ENCODE measurements at regions not wholly inside any gene's neighbourhood (a gene's known extent, or its start where the extent isn't known, plus 50 kb on each side); places are given as distances from the start of the nearest gene placed in this dataset.

DNA sequence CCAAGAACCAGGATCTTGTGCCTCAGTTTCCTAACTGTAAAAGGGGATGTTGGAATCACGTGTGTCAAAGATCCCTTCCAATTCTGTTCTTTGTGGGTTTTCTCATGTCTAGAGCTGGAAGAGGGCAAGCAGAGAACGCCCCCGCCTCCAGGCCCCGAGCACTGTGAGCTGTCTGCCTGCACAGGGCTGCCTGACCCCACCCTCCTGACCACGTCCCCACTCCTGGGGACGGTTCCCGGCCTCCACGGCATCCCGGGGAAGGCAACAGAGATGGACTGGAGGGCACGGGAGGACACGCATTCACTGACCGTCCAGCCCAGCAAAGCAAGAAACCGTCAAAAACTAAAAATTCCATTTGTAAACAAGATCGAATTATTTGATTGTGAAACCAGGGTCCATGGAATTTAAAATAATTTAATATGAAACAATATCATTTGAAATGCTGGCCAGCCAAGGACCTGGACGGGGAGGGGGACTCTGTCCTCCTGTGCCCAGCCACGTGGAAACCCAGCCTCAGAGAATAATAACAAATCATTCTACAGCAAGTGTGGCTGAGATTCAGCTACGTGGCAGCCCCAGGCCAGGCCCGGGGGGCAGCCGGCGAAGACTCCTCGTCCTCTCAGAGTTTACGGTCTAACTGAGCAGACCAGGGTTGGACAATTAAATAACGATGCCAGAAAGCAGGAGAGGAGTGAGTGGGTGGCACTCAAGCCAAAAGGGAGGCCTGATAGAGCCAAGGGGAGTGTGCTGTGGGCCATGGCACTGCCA lies 87.3 kb upstream of the DIO3 start:
- POLR2A ChIA-PET, result no interaction called here

More for the DNA sequence above, 87.3 kb upstream of the DIO3 start:
- CTCF ChIA-PET (ENCODE audit: low intra/inter-chr PET ratio, low total read pairs), result no interaction called here
- Histone ChIP-seq H3K27me3 (ENCODE audit: control insufficient read depth in 1 of 2, insufficient read depth in 2 of 2, low read length in 2 of 2) (peaks cover 1 to 11% of the 10 kb centered on the region in 2 experiments; a peak in 4 of 5 replicates), H3K4me2 (ENCODE audit: low read depth, low read length) (no peak overlapping the region), H3K9ac (ENCODE audit: insufficient read depth, low read depth, low read length) (no peak overlapping the region), H3K4me3 (replicated peaks in 1 of 3; ENCODE audit: insufficient read depth in 1 of 3, low read depth in 2 of 3, low read length in 3 of 3) (no peak overlapping the region), H3K4me1 (ENCODE audit: insufficient read depth, low read length) (peaks cover 26% of the 10 kb centered on the region), H3K36me3 (replicated peaks in 1 of 2; ENCODE audit: control insufficient read depth in 1 of 2, insufficient read depth in 2 of 2, low read length in 2 of 2) (no peaks in the 10 kb centered on the region), H4K20me1 (ENCODE audit: insufficient read depth, low read length) (no peaks in the 10 kb centered on the region), H3K27ac (ENCODE audit: extremely low read length, insufficient read depth, low read length) (no peak overlapping the region), H2AFZ (ENCODE audit: low read length) (no peak overlapping the region), H3K9me3 (ENCODE audit: low read length) (no peaks in the 10 kb centered on the region), H3K79me2 (ENCODE audit: insufficient read depth, low read length) (no peaks in the 10 kb centered on the region)
- no peak for FAIRE-seq
- intact Hi-C loops (cut with micrococcal nuclease; ENCODE audit: unreplicated experiment), result no loop called here
- BruUV-seq (replicated peaks), result no TSS peak
- no peak for DNase-seq (ENCODE audit: low spot score)
- WGBS (ENCODE audit: low lambda C conversion rate), result 53% methylated on average over 17 of the region's 23 CpGs
- no peak for ATAC-seq
- in situ Hi-C loops (cut with HindIII; ENCODE audit: extremely low pct_ligation_motif_present, low pct_unique_long_range_greater_than_20kb), result no loop called here
- TF ChIP-seq BORCS8-MEF2B (CRISPR knock-in tag; IDR thresholded peaks at IDR 0.05), result no peak
- no peak for TF ChIP-seq RFX3 (CRISPR knock-in tag; IDR thresholded peaks at IDR 0.05)
- TF ChIP-seq ZNF547 (CRISPR knock-in tag; IDR thresholded peaks at IDR 0.05), result no peak
- no peak for TF ChIP-seq ZNF468 (CRISPR knock-in tag; IDR thresholded peaks at IDR 0.05)
- no peak for TF ChIP-seq ARID3A (IDR thresholded peaks at IDR 0.05; ENCODE audit: low read depth, low read length)
- no peak for TF ChIP-seq GPN1 (CRISPR knock-in tag; IDR thresholded peaks at IDR 0.05; ENCODE audit: borderline replicate concordance)
- TF ChIP-seq ZFP1 (CRISPR knock-in tag; IDR thresholded peaks at IDR 0.05), result no peak
